ENCODE measurements at regions not wholly inside any gene's neighbourhood (a gene's known extent, or its start where the extent isn't known, plus 50 kb on each side); places are given as distances from the start of the nearest gene placed in this dataset.

GRCh38 chr17:37838276-37838675 lies 85.9 kb upstream of the TBC1D3K start (continued):
- TF ChIP-seq SUPT20H (IDR thresholded peaks at IDR 0.05; ENCODE audit: borderline replicate concordance, control insufficient read depth, low read depth, low read length) (no peak), KAT2A (conservative IDR thresholded peaks at IDR 0.05; ENCODE audit: control insufficient read depth, low read depth, low read length) (no peak), CBFB (IDR thresholded peaks at IDR 0.05; ENCODE audit: low read depth) (no peak), RB1 (IDR thresholded peaks at IDR 0.05; ENCODE audit: borderline replicate concordance) (no peak), ATF2 (IDR thresholded peaks at IDR 0.05; ENCODE audit: low read length) (no peak), IRF5 (IDR thresholded peaks at IDR 0.05; ENCODE audit: borderline replicate concordance) (no peak)
- TF ChIP-seq, protein P1, sequence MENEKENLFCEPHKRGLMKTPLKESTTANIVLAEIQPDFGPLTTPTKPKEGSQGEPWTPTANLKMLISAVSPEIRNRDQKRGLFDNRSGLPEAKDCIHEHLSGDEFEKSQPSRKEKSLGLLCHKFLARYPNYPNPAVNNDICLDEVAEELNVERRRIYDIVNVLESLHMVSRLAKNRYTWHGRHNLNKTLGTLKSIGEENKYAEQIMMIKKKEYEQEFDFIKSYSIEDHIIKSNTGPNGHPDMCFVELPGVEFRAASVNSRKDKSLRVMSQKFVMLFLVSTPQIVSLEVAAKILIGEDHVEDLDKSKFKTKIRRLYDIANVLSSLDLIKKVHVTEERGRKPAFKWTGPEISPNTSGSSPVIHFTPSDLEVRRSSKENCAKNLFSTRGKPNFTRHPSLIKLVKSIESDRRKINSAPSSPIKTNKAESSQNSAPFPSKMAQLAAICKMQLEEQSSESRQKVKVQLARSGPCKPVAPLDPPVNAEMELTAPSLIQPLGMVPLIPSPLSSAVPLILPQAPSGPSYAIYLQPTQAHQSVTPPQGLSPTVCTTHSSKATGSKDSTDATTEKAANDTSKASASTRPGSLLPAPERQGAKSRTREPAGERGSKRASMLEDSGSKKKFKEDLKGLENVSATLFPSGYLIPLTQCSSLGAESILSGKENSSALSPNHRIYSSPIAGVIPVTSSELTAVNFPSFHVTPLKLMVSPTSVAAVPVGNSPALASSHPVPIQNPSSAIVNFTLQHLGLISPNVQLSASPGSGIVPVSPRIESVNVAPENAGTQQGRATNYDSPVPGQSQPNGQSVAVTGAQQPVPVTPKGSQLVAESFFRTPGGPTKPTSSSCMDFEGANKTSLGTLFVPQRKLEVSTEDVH (IDR thresholded peaks at IDR 0.05; ENCODE audit: low read depth, partially characterized antibody): no peak

All from GM12878 (cell line).